Bronchial epithelial cell (primary cell): ENCODE measurements at regions not wholly inside any gene's neighbourhood (a gene's known extent, or its start where the extent isn't known, plus 50 kb on each side); places are given as distances from the start of the nearest gene placed in this dataset.

ENCODE experiments used
- DNase-seq: peaks from one replicate; pipeline ENCODE4 v3.0.0-alpha.2; 2010; ENCODE audit warnings: low read depth
- FAIRE-seq: peaks from 2 replicates; lab custom pipeline; 2011; peaks lifted over from hg19 to GRCh38; lab: Jason Lieb, UNC
- H3K27me3 ChIP-seq: 2 replicates; pipeline ENCODE4 v1.5.1; 2011; ENCODE audit warnings: low read length; ENCODE audit not compliant: control insufficient read depth, insufficient read depth
- H3K36me3 ChIP-seq: 2 replicates; pipeline ENCODE4 v1.5.1; 2011; ENCODE audit warnings: low read length; ENCODE audit not compliant: control insufficient read depth, insufficient read depth
- H3K4me3 ChIP-seq: 2 replicates; pipeline ENCODE4 v1.5.1; 2011; ENCODE audit warnings: mild to moderate bottlenecking, low read depth, low read length, control low read depth
- TF ChIP-seq, protein P1 (sequence below): IDR thresholded peaks from 2 replicates; pipeline ENCODE4 v1.5.1; 2011; ENCODE audit warnings: mild to moderate bottlenecking, moderate library complexity, low read length, control low read depth, inconsistent platforms; ENCODE audit not compliant: insufficient read depth, severe bottlenecking

GRCh38 chrX:140292961-140293360 is 211.9 kb downstream of the SOX3 start:
- DNase-seq (no peak), FAIRE-seq (no peak)
- no peaks in the 10 kb centered on the region for H3K36me3 ChIP-seq
- no peaks in the 10 kb centered on the region for H3K27me3 ChIP-seq
- TF ChIP-seq, protein P1, sequence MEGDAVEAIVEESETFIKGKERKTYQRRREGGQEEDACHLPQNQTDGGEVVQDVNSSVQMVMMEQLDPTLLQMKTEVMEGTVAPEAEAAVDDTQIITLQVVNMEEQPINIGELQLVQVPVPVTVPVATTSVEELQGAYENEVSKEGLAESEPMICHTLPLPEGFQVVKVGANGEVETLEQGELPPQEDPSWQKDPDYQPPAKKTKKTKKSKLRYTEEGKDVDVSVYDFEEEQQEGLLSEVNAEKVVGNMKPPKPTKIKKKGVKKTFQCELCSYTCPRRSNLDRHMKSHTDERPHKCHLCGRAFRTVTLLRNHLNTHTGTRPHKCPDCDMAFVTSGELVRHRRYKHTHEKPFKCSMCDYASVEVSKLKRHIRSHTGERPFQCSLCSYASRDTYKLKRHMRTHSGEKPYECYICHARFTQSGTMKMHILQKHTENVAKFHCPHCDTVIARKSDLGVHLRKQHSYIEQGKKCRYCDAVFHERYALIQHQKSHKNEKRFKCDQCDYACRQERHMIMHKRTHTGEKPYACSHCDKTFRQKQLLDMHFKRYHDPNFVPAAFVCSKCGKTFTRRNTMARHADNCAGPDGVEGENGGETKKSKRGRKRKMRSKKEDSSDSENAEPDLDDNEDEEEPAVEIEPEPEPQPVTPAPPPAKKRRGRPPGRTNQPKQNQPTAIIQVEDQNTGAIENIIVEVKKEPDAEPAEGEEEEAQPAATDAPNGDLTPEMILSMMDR, result no peak
- H3K4me3 ChIP-seq, result no peak overlapping the region

DNA sequence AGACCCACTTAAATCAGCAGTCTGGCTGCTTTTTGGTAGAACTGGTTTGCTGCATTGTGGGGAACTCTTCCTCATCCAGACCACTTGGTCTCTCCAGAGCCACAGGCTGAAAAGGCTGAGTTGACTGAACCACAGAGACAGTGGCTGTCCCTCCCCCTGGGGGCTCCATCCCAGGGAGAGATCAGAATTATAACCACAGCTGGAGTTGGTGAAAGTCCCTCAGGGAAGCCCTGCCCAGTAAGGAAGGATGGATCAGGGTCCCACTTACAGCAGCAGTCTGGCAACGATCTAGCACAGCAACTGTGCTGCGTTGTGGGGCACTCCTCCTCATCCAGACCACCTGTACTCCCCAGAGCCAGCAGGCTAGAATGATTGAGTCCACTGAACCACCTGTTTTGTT is 212.7 kb downstream of the SOX3 start:
- TF ChIP-seq, protein P1, result no peak
- Histone ChIP-seq H3K27me3 (no peaks in the 10 kb centered on the region), H3K4me3 (no peak overlapping the region), H3K36me3 (no peaks in the 10 kb centered on the region)
- FAIRE-seq (no peak), DNase-seq (no peak)

- Histone ChIP-seq H3K36me3 (no peaks in the 10 kb centered on the region), H3K4me3 (no peak overlapping the region), H3K27me3 (no peaks in the 10 kb centered on the region)
- FAIRE-seq (no peak), DNase-seq (peak; percentile 73)
- TF ChIP-seq, protein P1, result no peak
Measured at GRCh38 chrX:140274811-140275525, 229.9 kb downstream of the SOX3 start.

GRCh38 chrX:140273921-140274320 is 230.9 kb downstream of the SOX3 start:
- Histone ChIP-seq H3K4me3 (no peak overlapping the region), H3K27me3 (no peaks in the 10 kb centered on the region), H3K36me3 (no peaks in the 10 kb centered on the region)
- TF ChIP-seq, protein P1, result no peak
- no peak for FAIRE-seq
- no peak for DNase-seq

DNA sequence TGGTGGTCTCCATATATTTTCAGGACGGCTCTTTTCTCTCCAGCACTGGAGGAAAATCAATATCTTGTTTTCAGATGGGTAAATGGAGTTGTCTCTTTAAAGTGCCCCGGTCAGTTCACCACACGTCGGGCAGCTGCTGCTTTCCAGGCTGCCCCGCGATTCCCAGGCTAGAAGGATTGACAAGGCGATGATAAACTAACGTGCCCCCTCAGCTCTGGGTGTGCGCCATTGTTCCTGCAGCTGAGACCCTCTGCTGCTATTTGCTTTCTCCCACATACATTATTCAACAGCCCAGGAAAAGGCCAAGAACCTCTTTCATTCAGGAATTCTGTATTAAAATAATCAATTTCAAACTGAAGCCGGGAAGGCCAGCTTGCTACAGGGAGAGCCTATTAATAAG is 254.5 kb downstream of the SOX3 start:
- TF ChIP-seq, protein P1, result no peak
- Histone ChIP-seq H3K27me3 (no peaks in the 10 kb centered on the region), H3K4me3 (no peak overlapping the region), H3K36me3 (no peaks in the 10 kb centered on the region)
- DNase-seq (no peak), FAIRE-seq (no peak)

DNA sequence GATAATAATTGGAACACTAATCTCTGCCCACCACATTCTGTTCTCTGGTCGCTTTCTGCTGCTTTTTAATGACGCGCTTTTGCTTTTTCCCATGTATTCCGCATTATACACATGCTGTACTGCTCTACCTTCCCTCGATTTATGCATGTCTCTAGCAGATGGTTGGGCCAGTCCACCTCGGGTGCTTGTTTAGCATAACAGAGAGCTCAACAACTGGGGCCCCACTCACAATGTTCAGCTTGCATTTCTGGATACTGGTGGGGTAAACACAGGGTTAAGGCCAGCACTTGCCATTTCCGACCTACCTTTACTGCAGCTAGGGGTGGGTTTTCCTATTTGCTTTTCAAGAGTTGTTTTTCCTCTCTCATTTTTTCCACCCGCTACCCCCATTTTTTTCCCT is 255.8 kb downstream of the SOX3 start:
- TF ChIP-seq, protein P1, result no peak
- no peak overlapping the region for H3K4me3 ChIP-seq
- H3K27me3 ChIP-seq, result no peaks in the 10 kb centered on the region
- FAIRE-seq (no peak), DNase-seq (no peak)
- no peaks in the 10 kb centered on the region for H3K36me3 ChIP-seq
